ENCODE measurements at regions not wholly inside any gene's neighbourhood (a gene's known extent, or its start where the extent isn't known, plus 50 kb on each side); places are given as distances from the start of the nearest gene placed in this dataset.
A peak's percentile ranks its signal among the peaks of the same experiment; 100 is the strongest.

- Histone ChIP-seq H3K4me3 (no peak overlapping the region), H3K9me3 (no peaks in the 10 kb centered on the region), H3K4me1 (no peaks in the 10 kb centered on the region), H3K27me3 (replicated peaks in 1 of 7) (peaks cover 0 to 6% (median 0%) of the 10 kb centered on the region in 7 donors), H3K36me3 (no peaks in the 10 kb centered on the region), H3K27ac (no peak overlapping the region)
- WGBS, 5 donors, result 83 to 93% (median 85%) methylated on average over 9 of the region's 9 CpGs
- DNase-seq, result peak; percentile 42
- TF ChIP-seq POLR2AphosphoS5 (IDR thresholded peaks at IDR 0.05), result no peak
- TF ChIP-seq CTCF (IDR thresholded peaks at IDR 0.05 in 8 of 11, conservative IDR thresholded peaks at IDR 0.05 in 3 of 11), result no peak
- no peak for TF ChIP-seq POLR2A (IDR thresholded peaks at IDR 0.05)
- intact Hi-C loops (cut with DNase I; ENCODE audit: low total_unique reads), result no loop called here
Measured at GRCh38 chr5:2201832-2202231, 319.1 kb upstream of the IRX4 start.

GRCh38 chr5:2201421-2201820, 318.7 kb upstream of the IRX4 start:
- WGBS, 5 donors, result 60 to 78% (median 69%) methylated on average over 2 of the region's 2 CpGs
- H3K27ac ChIP-seq, result no peak overlapping the region
- H3K9me3 ChIP-seq, result no peaks in the 10 kb centered on the region
- DNase-seq, result no peak
- TF ChIP-seq POLR2AphosphoS5 (IDR thresholded peaks at IDR 0.05), result no peak
- TF ChIP-seq POLR2A (IDR thresholded peaks at IDR 0.05), result no peak
- no peak for TF ChIP-seq CTCF (IDR thresholded peaks at IDR 0.05 in 8 of 11, conservative IDR thresholded peaks at IDR 0.05 in 3 of 11)
- H3K27me3 ChIP-seq (replicated peaks in 1 of 7), result peaks cover 0 to 5% (median 0%) of the 10 kb centered on the region in 7 donors
- H3K36me3 ChIP-seq, result no peaks in the 10 kb centered on the region
- intact Hi-C loops (cut with DNase I; ENCODE audit: low total_unique reads), result no loop called here
- no peaks in the 10 kb centered on the region for H3K4me1 ChIP-seq
- no peak overlapping the region for H3K4me3 ChIP-seq

- Histone ChIP-seq H3K27me3 (replicated peaks in 1 of 7) (peaks cover 0 to 5% (median 0%) of the 10 kb centered on the region in 7 donors), H3K4me3 (no peak overlapping the region), H3K4me1 (no peaks in the 10 kb centered on the region), H3K9me3 (peaks cover 0 to under 1% (median 0%) of the 10 kb centered on the region in 8 donors), H3K27ac (no peak overlapping the region), H3K36me3 (no peaks in the 10 kb centered on the region)
- 68 to 79% (median 75%) methylated on average over 5 of the region's 5 CpGs for WGBS, 5 donors
- DNase-seq, result peak; percentile 58
- TF ChIP-seq CTCF (IDR thresholded peaks at IDR 0.05 in 8 of 11, conservative IDR thresholded peaks at IDR 0.05 in 3 of 11) (no peak), POLR2AphosphoS5 (IDR thresholded peaks at IDR 0.05) (no peak), POLR2A (IDR thresholded peaks at IDR 0.05) (no peak)
- intact Hi-C loops (cut with DNase I; ENCODE audit: low total_unique reads), result no loop called here
Measured at GRCh38 chr5:2201011-2201410, 318.3 kb upstream of the IRX4 start.

GRCh38 chr5:2200261-2200950, 317.7 kb upstream of the IRX4 start:
- no peak overlapping the region for H3K27ac ChIP-seq
- 65 to 80% (median 76%) methylated on average over 12 to 15 of the region's 15 CpGs for WGBS, 5 donors
- H3K36me3 ChIP-seq, result no peaks in the 10 kb centered on the region
- DNase-seq, result peak; percentile 34
- no peak overlapping the region for H3K4me3 ChIP-seq
- TF ChIP-seq POLR2AphosphoS5 (IDR thresholded peaks at IDR 0.05) (no peak), POLR2A (IDR thresholded peaks at IDR 0.05) (no peak), CTCF (IDR thresholded peaks at IDR 0.05 in 8 of 11, conservative IDR thresholded peaks at IDR 0.05 in 3 of 11) (no peak)
- H3K4me1 ChIP-seq, result no peaks in the 10 kb centered on the region
- peaks cover 0 to 5% (median 0%) of the 10 kb centered on the region in 7 donors for H3K27me3 ChIP-seq (replicated peaks in 1 of 7)
- intact Hi-C loops (cut with DNase I; ENCODE audit: low total_unique reads), result no loop called here
- peaks cover 0 to 6% (median 2%) of the 10 kb centered on the region in 8 donors for H3K9me3 ChIP-seq

All from spleen (tissue), 11 donors.